Trophoblast cell (in vitro differentiated cells and primary cell): ENCODE measurements at regions not wholly inside any gene's neighbourhood (a gene's known extent, or its start where the extent isn't known, plus 50 kb on each side); places are given as distances from the start of the nearest gene placed in this dataset.
A peak's percentile ranks its signal among the peaks of the same experiment; 100 is the strongest.

Experiments
- DNase-seq, 2 donors: peaks; one replicate each; pipeline ENCODE4 v3.0.0-alpha.2; 2016
- H2AFZ ChIP-seq: 2 replicates; pipeline ENCODE4 v1.6.1; 2013; ENCODE audit warnings: low read length, moderate library complexity, mild to moderate bottlenecking; ENCODE audit not compliant: insufficient read depth, poor library complexity
- H2AK5ac ChIP-seq: 2 replicates; pipeline ENCODE4 v1.6.1; 2013; ENCODE audit warnings: mild to moderate bottlenecking, low read length
- H2BK120ac ChIP-seq: 2 replicates; pipeline ENCODE4 v1.6.1; 2013; ENCODE audit warnings: low read length, mild to moderate bottlenecking, moderate library complexity; ENCODE audit not compliant: insufficient read depth, poor library complexity
- H2BK12ac ChIP-seq: 2 replicates; pipeline ENCODE4 v1.6.1; 2013; ENCODE audit warnings: mild to moderate bottlenecking, low read length, moderate library complexity
- H2BK5ac ChIP-seq: 2 replicates; pipeline ENCODE4 v1.6.1; 2013; ENCODE audit warnings: low read length, low read depth, moderate library complexity, mild to moderate bottlenecking; ENCODE audit not compliant: poor library complexity
- H3K14ac ChIP-seq: 2 replicates; pipeline ENCODE4 v1.6.1; 2013; ENCODE audit warnings: mild to moderate bottlenecking, low read length
- H3K18ac ChIP-seq: 2 replicates; pipeline ENCODE4 v1.6.1; 2013; ENCODE audit warnings: mild to moderate bottlenecking, low read length
- H3K23ac ChIP-seq: 2 replicates; pipeline ENCODE4 v1.6.1; 2013; ENCODE audit warnings: low read length
- H3K27ac ChIP-seq: 2 replicates; pipeline ENCODE4 v1.5.1; 2013; ENCODE audit warnings: low read depth, mild to moderate bottlenecking, inconsistent platforms, low read length, moderate library complexity
- H3K27me3 ChIP-seq: 2 replicates; pipeline ENCODE4 v1.6.1; 2013; ENCODE audit warnings: inconsistent platforms, mild to moderate bottlenecking, low read length, moderate library complexity; ENCODE audit not compliant: insufficient read depth
- H3K36me3 ChIP-seq, 2 experiments: 1 replicate in 1 of 2; 2 replicates in 1 of 2; pipeline ENCODE4 v1.6.1; 2013; ENCODE audit warnings: low read length in 2 of 2, mild to moderate bottlenecking in 2 of 2, moderate library complexity in 1 of 2; ENCODE audit not compliant: insufficient read depth in 2 of 2, control insufficient read depth in 1 of 2
- H3K4ac ChIP-seq: 2 replicates; pipeline ENCODE4 v1.6.1; 2013; ENCODE audit warnings: low read depth, mild to moderate bottlenecking, low read length, moderate library complexity
- H3K4me1 ChIP-seq, 2 experiments: 1 replicate in 1 of 2; 2 replicates in 1 of 2; pipeline ENCODE4 v1.6.1; 2013; ENCODE audit warnings: low read length in 2 of 2, mild to moderate bottlenecking in 2 of 2, moderate library complexity in 1 of 2; ENCODE audit not compliant: insufficient read depth in 2 of 2, control insufficient read depth in 1 of 2
- H3K4me2 ChIP-seq: 2 replicates; pipeline ENCODE4 v1.6.1; 2013; ENCODE audit warnings: inconsistent platforms, mild to moderate bottlenecking, low read length, moderate library complexity
- H3K4me3 ChIP-seq: 2 replicates; pipeline ENCODE4 v1.5.1; 2013; ENCODE audit warnings: mild to moderate bottlenecking, low read depth, low read length, inconsistent platforms
- H3K79me1 ChIP-seq: one replicate; pipeline ENCODE4 v1.6.1; 2013; ENCODE audit warnings: low read length
- H3K79me2 ChIP-seq: 2 replicates; pipeline ENCODE4 v1.6.1; 2013; ENCODE audit warnings: low read length, mild to moderate bottlenecking; ENCODE audit not compliant: control insufficient read depth, insufficient read depth, poor library complexity
- H3K9ac ChIP-seq: 2 replicates; pipeline ENCODE4 v1.6.1; 2013; ENCODE audit warnings: mild to moderate bottlenecking, low read length
- H3K9me3 ChIP-seq: 2 replicates; pipeline ENCODE4 v1.6.1; 2013; ENCODE audit warnings: low read depth, mild to moderate bottlenecking, control low read depth, inconsistent platforms, low read length; ENCODE audit not compliant: insufficient read depth
- H4K12ac ChIP-seq: 2 replicates; pipeline ENCODE4 v1.6.1; 2013; ENCODE audit warnings: low read depth, mild to moderate bottlenecking, low read length, moderate library complexity
- H4K8ac ChIP-seq: 2 replicates; pipeline ENCODE4 v1.6.1; 2013; ENCODE audit warnings: low read depth, mild to moderate bottlenecking, low read length, moderate library complexity
- H4K91ac ChIP-seq: one replicate; pipeline ENCODE4 v1.6.1; 2013; ENCODE audit warnings: low read depth, mild to moderate bottlenecking, low read length, moderate library complexity
- whole genome bisulfite sequencing: extraction: QIAGEN DNeasy Blood & Tissue Kit; methylation state at CpG from one replicate; pipeline ENCODE4 v1.1.7; 2013; ENCODE audit warnings: missing lambda C conversion rate; ENCODE audit not compliant: insufficient read length, insufficient coverage; ENCODE audit errors: extremely low coverage; 5-methylcytosine and 5-hydroxymethylcytosine counted together

GRCh38 chr4:12139296-12139695 lies 710.6 kb upstream of the HS3ST1 start:
- H3K79me1 ChIP-seq: no peaks in the 10 kb centered on the region
- WGBS: no CpG with 5 or more reads among the region's 3 CpGs
- H3K14ac ChIP-seq: no peak overlapping the region
- no peak overlapping the region for H2BK120ac ChIP-seq
- DNase-seq: no peak
- H3K18ac ChIP-seq: no peak overlapping the region
- H3K4me3 ChIP-seq: no peak overlapping the region
- H3K36me3 ChIP-seq: no peaks in the 10 kb centered on the region
- no peak overlapping the region for H4K12ac ChIP-seq
- no peak overlapping the region for H3K4me2 ChIP-seq
- no peak overlapping the region for H3K4ac ChIP-seq
- H3K27me3 ChIP-seq: no peaks in the 10 kb centered on the region
- H2BK5ac ChIP-seq: no peak overlapping the region
- no peaks in the 10 kb centered on the region for H3K79me2 ChIP-seq
- no peaks in the 10 kb centered on the region for H3K9me3 ChIP-seq
- H2BK12ac ChIP-seq: no peak overlapping the region
- no peak overlapping the region for H2AK5ac ChIP-seq
- H4K8ac ChIP-seq: no peak overlapping the region
- no peaks in the 10 kb centered on the region for H3K4me1 ChIP-seq
- no peak overlapping the region for H2AFZ ChIP-seq
- H3K23ac ChIP-seq: no peak overlapping the region
- no peak overlapping the region for H3K27ac ChIP-seq
- H3K9ac ChIP-seq: no peak overlapping the region
- no peak overlapping the region for H4K91ac ChIP-seq

GRCh38 chr4:12138488-12138887 lies 709.8 kb upstream of the HS3ST1 start:
- WGBS: no CpG with 5 or more reads among the region's 1 CpG
- no peak overlapping the region for H4K12ac ChIP-seq

GRCh38 chr4:12137575-12137974 lies 708.9 kb upstream of the HS3ST1 start:
- no peak overlapping the region for H3K14ac ChIP-seq
- no peak overlapping the region for H3K27ac ChIP-seq
- H2AK5ac ChIP-seq: no peak overlapping the region
- H3K23ac ChIP-seq: no peak overlapping the region
- no peak overlapping the region for H3K4me3 ChIP-seq
- H3K27me3 ChIP-seq: no peaks in the 10 kb centered on the region
- H3K36me3 ChIP-seq: no peaks in the 10 kb centered on the region
- no peak overlapping the region for H4K8ac ChIP-seq
- WGBS: no CpG with 5 or more reads among the region's 2 CpGs
- H3K9me3 ChIP-seq: no peaks in the 10 kb centered on the region
- H2BK12ac ChIP-seq: no peak overlapping the region
- no peaks in the 10 kb centered on the region for H3K79me1 ChIP-seq
- no peak overlapping the region for H2BK5ac ChIP-seq
- H3K18ac ChIP-seq: no peak overlapping the region
- no peak overlapping the region for H3K4me2 ChIP-seq
- H4K12ac ChIP-seq: no peak overlapping the region
- no peak overlapping the region for H4K91ac ChIP-seq
- no peak for DNase-seq
- H3K9ac ChIP-seq: no peak overlapping the region
- no peaks in the 10 kb centered on the region for H3K79me2 ChIP-seq
- no peak overlapping the region for H2BK120ac ChIP-seq
- H3K4me1 ChIP-seq: no peaks in the 10 kb centered on the region
- H3K4ac ChIP-seq: no peak overlapping the region
- no peak overlapping the region for H2AFZ ChIP-seq

More at GRCh38 chr4:12138488-12138887, 709.8 kb upstream of the HS3ST1 start:
- Histone ChIP-seq H3K4me1 (no peaks in the 10 kb centered on the region), H3K9me3 (no peaks in the 10 kb centered on the region), H3K9ac (no peak overlapping the region), H3K4ac (no peak overlapping the region), H2AK5ac (no peak overlapping the region), H3K4me2 (no peak overlapping the region), H4K91ac (no peak overlapping the region), H2BK12ac (no peak overlapping the region), H2BK120ac (no peak overlapping the region), H3K23ac (no peak overlapping the region), H3K27ac (no peak overlapping the region), H3K27me3 (no peaks in the 10 kb centered on the region), H3K79me1 (no peaks in the 10 kb centered on the region), H2BK5ac (no peak overlapping the region), H3K14ac (no peak overlapping the region), H3K79me2 (no peaks in the 10 kb centered on the region), H3K36me3 (no peaks in the 10 kb centered on the region), H4K8ac (no peak overlapping the region), H3K18ac (no peak overlapping the region), H3K4me3 (no peak overlapping the region), H2AFZ (no peak overlapping the region)
- no peak for DNase-seq

- no CpG with 5 or more reads among the region's 2 CpGs for WGBS
- H3K36me3 ChIP-seq: no peaks in the 10 kb centered on the region
- no peak overlapping the region for H2AK5ac ChIP-seq
These were observed 697.8 kb upstream of the HS3ST1 start for GRCh38 chr4:12126474-12126873.

More at GRCh38 chr4:12126474-12126873, 697.8 kb upstream of the HS3ST1 start:
- H3K79me2 ChIP-seq: no peaks in the 10 kb centered on the region
- peak in 1 of 2 donors; percentile 1 for DNase-seq
- H3K4me3 ChIP-seq: no peak overlapping the region
- H3K27ac ChIP-seq: no peak overlapping the region
- H2AFZ ChIP-seq: no peak overlapping the region
- H3K14ac ChIP-seq: no peak overlapping the region
- no peaks in the 10 kb centered on the region for H3K79me1 ChIP-seq
- no peaks in the 10 kb centered on the region for H3K27me3 ChIP-seq
- no peak overlapping the region for H3K18ac ChIP-seq
- H3K4me1 ChIP-seq: no peaks in the 10 kb centered on the region
- no peak overlapping the region for H3K4me2 ChIP-seq
- H4K12ac ChIP-seq: no peak overlapping the region
- no peak overlapping the region for H3K9ac ChIP-seq
- H4K91ac ChIP-seq: no peak overlapping the region
- H3K23ac ChIP-seq: no peak overlapping the region
- H3K9me3 ChIP-seq: no peaks in the 10 kb centered on the region
- H3K4ac ChIP-seq: no peak overlapping the region
- no peak overlapping the region for H2BK12ac ChIP-seq
- no peak overlapping the region for H4K8ac ChIP-seq
- H2BK5ac ChIP-seq: no peak overlapping the region
- H2BK120ac ChIP-seq: no peak overlapping the region
